GM12865 (cell line): ENCODE measurements at regions not wholly inside any gene's neighbourhood (a gene's known extent, or its start where the extent isn't known, plus 50 kb on each side); places are given as distances from the start of the nearest gene placed in this dataset.

Experiments
- DNase-seq: peaks from one replicate; pipeline ENCODE4 v3.0.0; 2010; ENCODE audit warnings: low read depth
- H3K4me3 ChIP-seq: 2 replicates; pipeline ENCODE4 v1.5.1; 2011; ENCODE audit warnings: mild to moderate bottlenecking, low read depth, low read length, control low read depth
- TF ChIP-seq, protein P1 (sequence below): IDR thresholded peaks from 2 replicates; pipeline ENCODE4 v1.5.1; 2011; ENCODE audit warnings: low read length, control low read depth, low read depth, inconsistent platforms; ENCODE audit not compliant: insufficient read depth; ENCODE audit errors: missing control alignments

DNA sequence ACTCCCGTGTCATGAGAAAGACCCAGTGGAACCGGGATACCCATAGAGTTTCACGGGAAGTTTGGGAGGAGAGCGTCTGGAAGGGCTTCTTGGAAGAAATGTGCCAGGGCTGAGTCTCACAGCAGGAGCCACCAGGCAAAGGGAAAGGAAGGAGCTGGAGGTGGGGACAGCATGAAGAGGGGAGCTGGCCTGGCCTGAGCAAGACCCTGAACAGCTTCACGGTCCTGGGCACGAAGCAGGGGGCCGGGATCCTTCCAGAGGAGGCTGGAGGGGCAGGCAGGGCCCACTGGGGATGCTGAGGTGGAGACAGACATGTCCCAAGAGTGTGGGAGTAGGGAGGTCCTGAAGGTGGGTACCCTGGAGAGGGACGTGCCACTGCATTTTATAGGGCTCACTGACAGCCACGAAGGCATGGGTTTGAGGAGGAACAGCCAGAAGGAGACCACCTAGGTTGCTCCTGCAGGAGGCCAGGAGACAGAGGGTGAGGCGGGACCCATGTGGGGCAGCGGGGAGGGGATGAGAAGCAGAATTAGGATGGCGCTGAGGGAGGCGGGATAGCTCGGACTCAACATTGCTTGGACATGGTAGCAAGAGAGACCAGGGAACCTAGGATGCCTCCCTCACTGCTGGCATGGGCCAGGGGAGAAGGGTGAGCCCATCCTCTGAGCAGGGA lies 168.1 kb upstream of the ID2 start:
- no peak overlapping the region for H3K4me3 ChIP-seq
- DNase-seq = no peak
- TF ChIP-seq, protein P1, sequence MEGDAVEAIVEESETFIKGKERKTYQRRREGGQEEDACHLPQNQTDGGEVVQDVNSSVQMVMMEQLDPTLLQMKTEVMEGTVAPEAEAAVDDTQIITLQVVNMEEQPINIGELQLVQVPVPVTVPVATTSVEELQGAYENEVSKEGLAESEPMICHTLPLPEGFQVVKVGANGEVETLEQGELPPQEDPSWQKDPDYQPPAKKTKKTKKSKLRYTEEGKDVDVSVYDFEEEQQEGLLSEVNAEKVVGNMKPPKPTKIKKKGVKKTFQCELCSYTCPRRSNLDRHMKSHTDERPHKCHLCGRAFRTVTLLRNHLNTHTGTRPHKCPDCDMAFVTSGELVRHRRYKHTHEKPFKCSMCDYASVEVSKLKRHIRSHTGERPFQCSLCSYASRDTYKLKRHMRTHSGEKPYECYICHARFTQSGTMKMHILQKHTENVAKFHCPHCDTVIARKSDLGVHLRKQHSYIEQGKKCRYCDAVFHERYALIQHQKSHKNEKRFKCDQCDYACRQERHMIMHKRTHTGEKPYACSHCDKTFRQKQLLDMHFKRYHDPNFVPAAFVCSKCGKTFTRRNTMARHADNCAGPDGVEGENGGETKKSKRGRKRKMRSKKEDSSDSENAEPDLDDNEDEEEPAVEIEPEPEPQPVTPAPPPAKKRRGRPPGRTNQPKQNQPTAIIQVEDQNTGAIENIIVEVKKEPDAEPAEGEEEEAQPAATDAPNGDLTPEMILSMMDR = no peak

DNA sequence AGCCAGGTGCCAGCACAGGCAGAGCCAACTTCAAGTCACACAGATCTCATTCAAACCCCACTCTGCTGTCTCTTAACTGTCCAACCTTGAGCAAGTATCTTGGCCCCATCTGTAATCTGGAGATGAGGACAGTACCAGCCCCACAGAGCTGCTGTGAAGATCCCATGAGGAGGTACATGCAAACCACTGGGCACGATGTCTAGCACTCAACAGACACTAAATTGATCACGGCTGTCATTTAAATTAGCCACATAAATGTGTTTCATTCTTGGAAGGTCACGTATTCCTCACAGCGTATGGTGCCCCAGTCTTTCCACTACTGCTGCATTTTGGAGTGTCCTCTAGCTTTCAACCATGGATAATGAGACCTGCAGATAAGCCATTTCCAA lies 167.6 kb upstream of the ID2 start:
- TF ChIP-seq, protein P1 = no peak
- DNase-seq = no peak
- H3K4me3 ChIP-seq = peak overlapping the region; percentile 6

DNA sequence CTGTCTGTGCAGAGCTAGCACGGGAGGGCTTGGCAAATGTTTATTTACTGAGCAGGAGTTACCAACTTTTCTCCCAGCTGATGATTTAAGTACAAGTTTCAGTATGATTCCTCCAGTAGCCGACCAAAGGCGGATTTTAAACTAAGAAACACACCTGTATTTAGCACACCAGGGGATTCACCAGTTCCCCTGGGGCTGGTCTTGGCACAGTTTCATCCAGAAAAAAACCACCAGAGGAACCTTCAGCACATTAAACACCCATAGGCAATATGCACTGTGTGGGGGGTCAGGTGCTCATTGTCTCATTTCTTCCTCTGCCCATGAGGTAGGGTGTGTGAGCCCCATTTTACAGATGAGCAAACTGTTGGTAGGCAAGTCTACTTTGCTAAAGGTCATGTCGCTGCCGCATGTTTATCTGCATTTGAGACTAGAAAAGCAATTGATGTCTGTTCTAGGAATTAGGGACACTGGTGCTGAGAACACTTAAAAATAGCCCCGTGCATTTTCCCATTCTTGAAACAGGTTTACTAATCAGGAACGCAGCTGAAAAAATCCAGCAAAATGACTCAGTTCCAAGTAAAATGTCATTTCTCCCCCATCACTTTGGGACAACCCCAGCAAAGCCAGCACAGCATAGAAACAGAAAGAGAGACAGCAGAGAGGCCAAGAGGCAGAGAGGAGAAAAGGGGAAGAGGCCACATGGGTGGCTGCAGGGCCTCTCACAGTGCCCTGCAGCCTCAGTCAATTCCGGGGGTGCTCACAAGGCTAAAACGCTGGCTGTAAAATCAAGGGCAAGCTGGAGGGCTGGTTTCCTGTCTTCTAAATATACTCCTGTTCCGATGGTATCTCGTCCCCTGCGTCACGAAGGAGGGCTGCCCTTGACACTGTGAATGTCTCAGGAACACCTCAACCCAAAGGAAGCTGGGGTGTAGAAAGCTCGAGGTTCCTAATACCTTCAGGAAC lies 166.8 kb upstream of the ID2 start:
- TF ChIP-seq, protein P1 = no peak
- peak; percentile 95 for DNase-seq

DNA sequence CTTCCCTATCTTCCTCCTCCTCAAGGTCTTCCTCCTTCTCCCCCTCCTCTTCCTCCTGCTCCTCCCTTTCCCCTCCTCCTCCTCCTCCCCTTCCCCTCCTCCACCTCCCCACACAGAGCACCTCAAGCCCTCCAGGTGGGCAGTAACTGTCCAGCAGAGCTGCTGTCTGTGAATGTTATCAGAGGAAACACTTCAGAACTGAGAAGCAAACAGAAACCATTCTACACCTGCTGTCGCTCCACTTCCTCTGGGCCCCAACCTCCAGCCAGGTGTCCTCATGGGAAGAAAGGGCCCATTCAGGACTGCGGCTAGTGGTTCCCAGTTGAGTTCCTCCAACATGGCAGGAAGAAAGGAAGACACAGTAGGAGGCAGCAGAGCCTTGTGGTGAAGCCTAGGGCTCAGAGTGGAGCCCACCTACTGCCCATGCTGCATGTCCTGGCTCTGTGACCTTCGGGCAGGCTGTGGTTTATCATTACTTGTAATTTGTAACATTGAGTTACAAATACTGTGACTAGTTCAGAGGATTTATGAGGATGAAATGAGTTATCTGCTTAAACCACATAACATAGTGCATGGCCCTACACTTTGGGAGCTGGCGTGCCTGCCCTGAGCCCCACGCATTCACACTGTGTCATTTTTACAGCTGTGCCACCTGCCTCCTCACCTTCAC lies 165.9 kb upstream of the ID2 start:
- TF ChIP-seq, protein P1 = no peak
- peak overlapping the region; percentile 45; the same call in 1 of the 2 replicates for H3K4me3 ChIP-seq
- DNase-seq = peak; percentile 89

More for the DNA sequence above, 166.8 kb upstream of the ID2 start:
- H3K4me3 ChIP-seq = peak overlapping the region; percentile 45

DNA sequence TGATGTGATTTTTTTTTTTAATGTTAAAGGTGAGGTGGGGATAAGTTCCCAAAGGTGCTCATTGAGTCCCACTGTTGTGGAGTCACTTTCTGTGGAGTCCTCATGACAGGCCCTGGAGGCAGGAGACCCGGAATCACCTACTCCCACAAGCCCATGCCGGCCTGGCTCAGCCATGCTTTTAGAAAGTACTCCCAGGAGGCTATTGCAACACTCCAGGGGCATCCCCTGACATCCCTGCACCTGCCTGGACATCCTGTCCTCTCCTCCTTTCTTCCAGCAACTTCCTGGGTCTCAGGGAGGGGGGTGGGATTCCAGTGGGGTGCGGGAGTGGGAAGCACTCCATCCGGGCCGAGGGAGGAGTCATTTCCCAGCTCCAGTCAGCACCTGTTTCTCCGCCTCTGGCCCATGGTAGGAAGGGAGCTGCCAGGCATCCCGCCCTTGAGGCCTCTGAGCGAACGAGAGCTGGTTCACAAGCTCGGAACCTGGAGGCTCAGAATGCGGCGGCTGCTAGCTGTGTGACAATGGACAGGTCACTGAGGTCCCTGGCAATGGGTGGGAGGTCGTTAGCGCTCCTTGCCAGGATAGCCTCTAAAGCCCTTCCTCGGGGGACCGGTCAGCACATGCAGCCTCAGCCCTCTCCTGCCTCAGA lies 163.9 kb upstream of the ID2 start:
- TF ChIP-seq, protein P1 = no peak
- H3K4me3 ChIP-seq = no peak overlapping the region
- DNase-seq = no peak

DNA sequence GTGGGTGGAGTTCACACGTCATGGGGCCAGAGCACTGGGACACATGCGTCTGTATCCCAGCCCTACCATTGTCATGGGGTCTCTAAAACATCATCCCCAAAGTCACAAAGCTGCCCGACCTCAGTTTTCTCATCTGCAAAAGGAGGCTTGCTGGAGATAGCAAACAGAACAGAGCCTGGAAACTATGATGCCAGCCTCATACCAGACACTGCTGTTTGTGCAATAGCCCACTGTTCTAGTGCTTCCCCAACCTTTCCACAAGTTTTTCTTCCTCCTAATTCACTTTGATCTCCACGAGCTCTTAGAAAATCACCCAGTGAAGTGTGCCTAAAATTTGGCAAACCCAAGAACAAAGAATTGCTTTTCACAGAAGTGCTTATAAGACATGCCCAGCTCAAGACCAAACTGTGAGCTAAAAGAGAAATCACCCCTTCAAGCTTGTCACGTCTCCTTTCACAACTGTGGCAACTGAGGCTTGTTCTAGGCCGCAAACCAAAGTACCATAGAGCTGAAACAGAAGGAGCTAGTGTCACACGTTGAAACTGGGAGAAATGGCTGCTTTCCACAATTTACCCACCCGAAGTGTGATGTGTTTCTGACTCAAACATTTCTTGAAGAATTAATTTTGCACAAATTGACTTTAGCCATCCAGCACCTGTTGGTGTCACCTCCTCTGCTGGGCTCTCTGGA lies 162.7 kb upstream of the ID2 start:
- TF ChIP-seq, protein P1 = no peak
- H3K4me3 ChIP-seq = no peak overlapping the region
- DNase-seq = no peak
